T-helper 2 cell (primary cell): ENCODE measurements at regions not wholly inside any gene's neighbourhood (a gene's known extent, or its start where the extent isn't known, plus 50 kb on each side); places are given as distances from the start of the nearest gene placed in this dataset.

Source experiments
- DNase-seq, 5 experiments: peaks; one replicate each; pipeline versions ENCODE4 v3.0.0 to v3.0.0-alpha.2; 2012 to 2022

DNA sequence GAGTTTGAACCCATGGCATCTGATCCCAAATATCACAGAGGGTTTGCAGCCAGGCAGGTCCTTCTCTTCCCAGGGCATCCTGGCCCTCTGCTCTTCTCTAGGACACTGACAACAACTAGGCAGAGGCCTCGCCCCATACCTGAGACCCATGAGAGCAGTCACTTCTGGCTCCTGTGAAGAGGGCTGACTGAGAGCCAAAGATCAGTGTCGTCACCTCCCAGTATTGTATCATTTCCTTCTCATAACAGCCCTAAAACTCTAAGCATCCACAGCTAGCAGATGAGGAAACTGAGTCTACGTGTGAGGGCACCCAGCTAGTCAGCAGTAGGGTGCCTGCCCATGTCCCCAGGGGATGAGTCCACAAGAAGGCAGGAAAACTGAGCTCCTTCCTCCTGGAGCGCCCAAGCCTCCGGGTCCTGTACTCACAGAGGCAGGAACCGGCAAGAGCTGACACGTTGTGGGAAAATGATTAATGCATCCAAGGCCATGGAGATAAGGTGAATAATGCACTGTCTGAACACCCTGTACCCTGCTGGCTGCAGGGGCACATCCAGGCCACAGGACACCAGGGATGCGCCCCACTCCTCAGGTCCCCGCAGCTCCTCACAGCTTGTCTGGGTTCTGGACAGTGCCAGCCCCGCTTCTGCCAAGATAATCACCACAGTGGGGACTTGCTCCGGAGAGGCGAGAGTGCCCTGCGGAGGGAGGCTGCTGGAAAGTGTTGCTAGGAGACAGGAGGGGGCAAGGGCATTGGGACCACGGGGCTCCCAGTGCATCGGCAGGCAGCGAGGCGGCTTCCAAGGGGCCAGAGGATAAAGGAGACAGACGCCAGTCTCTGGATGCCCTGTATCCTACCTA, 340.0 kb downstream of the NPHP4 start:
- DNase-seq, result no peak

DNA sequence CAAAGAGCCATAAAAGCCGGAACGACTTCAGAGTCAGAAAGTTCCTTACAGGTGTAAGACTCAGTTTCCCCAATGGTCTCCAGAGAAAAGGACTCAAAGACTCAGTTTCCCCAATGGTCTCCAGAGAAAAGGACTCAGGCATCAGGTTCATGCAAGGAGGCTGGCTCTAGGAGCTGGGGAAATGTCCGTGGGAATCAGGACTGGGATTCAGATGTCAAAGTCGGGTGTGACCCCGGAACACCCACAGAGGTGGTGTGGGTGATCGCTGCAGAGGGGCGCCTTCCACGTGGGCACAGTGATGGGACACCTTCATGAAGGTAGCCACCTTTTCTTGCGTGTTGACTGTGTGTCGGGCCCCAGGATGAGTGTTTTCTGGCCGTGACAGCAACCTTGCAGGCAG, 340.8 kb downstream of the NPHP4 start:
- DNase-seq, result no peak

DNA sequence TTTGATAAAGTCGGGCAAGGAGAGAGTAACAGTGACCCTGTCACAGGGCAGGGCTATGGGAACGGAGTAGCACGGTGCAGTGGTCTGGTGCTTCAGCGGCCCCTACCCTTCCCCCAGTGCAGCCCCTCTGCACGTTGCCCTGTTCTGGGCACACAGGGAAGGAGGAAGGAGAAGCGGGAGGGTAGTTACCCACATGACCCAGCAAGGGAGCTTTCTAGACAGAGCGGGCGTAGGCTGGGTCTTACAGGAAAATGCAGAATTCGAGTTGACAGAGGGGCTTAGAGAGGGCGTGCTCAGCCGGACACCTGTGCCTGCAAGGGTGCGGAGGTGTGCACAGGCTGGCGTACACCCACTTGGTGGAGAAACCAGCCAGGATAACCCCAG, 341.2 kb downstream of the NPHP4 start:
- DNase-seq, result no peak

DNA sequence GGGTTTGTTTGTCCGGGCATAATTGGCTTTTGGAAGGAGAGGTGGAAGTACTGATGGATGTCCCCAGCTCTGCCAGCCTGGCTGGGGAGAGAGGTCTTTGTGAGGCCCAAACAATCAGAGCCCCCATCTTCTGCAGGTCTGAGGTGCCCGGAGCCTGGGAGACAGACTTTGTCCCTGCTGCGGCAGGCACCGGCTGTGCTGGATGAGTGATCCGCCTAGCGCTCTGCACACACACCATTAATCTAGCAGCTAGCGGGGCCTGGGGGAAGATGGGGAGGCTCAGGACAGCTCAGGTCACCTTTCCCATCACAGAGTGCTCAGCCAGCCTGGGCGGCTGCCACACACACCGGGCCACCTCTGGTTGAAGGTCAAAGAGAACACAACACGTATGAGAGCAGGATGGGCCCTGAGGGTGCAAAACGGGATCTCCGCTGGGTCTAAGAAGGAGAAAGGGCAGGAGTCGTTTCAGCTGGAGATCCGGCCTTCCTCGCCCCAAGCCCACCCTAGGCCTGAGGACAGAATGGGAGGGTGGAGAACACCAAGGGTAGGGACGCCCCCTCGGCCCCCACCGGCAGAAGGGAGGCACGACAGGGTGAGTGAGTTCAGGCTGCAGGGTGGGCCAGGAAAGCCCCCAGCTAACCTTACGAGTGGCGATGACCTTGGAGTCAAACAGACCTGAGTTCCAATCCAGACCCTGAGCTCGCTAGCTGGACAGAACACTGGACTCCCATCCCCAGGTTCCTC, 341.8 kb downstream of the NPHP4 start:
- no peak for DNase-seq

DNA sequence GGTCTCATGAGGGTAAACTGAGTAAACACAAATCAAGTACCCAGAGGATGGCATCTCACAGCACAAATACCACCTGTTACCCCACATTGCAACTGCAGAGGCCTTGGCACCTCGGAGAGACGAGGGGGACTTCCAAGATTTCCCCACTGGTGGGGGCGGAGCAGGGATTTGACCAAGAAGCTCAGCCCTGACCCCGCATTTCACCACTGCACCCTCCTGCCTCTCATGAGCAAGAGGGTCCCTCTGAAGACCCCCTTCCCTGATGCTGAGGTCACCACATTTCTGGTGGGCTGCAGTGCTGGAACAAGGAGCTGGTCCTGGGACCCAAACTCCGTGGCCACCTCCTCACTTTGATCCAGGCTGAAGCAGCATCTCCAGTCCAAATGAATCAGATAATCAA, 342.4 kb downstream of the NPHP4 start:
- DNase-seq, result no peak

DNA sequence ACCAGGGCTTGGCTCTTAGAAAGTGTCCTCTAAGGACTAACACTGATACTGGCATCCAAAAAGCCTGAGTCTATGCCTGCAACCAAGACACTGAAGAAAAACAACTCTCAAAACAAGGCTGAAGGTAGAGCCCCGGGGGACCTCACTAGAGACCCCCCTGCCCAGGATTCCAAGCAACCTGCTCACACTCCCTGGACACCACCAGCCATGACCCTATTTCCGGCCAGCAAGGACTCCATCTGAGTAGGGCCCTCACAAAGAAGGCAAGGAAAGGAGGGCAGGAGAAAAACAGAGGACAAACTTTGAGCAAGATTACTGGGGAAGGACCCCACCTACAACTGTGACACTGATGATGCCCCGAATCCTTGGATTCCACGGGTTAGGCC, 343.1 kb downstream of the NPHP4 start:
- DNase-seq, result no peak

DNA sequence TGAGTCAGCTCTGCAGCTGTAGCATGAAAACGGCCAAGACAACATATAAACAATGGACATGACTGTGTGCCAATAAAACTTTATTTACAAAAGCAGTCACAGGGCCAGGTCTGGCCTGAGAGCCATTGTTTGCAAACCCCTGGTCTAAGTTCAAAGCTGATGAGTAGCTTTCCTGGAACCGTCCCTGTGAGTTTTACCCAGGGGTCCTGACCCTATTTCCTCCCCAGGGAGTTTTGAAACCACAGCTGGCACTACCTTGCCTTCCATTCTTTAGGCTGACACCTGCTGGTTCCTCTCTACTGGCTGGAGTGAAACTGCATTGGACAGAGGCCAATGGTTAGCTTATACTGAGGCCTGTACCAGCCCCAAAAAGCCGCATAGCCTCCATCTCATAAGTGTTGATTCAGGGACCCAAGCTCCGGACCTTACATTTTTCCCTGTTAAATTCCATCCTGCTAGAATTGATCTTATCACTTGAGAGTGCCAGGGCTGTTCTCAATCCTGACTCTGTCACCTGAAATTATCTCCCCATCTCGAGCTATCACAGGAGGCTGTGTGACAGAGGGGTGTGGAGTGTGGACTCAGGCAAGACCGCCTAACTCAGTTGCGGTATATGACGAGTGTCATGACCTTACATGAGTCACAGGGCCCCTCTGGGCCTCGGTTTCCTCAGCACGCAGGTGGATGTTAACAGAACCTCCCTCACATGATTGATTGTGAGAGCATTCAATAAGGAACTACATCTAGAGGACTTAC, 343.6 kb downstream of the NPHP4 start:
- DNase-seq, result no peak

DNA sequence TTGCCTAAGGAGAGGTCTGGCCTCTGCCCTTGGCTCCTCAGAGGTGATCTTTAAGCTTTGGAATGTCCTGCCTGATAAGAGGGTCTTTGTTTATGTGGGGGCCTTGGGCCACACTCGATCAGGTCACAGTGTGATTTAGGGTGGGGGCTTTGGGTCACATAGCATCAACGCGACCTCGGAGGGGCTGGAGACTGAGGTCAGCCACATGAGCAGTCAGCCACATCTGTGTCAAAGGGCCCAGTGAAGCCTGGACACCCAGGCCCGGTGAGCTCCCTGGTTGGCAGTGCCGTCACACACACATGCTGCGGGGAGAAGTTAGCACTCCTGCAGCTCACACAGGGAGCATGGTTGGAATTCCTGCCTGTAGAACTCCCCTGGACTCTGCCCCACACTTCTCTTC, 345.0 kb downstream of the NPHP4 start:
- DNase-seq, result no peak

DNA sequence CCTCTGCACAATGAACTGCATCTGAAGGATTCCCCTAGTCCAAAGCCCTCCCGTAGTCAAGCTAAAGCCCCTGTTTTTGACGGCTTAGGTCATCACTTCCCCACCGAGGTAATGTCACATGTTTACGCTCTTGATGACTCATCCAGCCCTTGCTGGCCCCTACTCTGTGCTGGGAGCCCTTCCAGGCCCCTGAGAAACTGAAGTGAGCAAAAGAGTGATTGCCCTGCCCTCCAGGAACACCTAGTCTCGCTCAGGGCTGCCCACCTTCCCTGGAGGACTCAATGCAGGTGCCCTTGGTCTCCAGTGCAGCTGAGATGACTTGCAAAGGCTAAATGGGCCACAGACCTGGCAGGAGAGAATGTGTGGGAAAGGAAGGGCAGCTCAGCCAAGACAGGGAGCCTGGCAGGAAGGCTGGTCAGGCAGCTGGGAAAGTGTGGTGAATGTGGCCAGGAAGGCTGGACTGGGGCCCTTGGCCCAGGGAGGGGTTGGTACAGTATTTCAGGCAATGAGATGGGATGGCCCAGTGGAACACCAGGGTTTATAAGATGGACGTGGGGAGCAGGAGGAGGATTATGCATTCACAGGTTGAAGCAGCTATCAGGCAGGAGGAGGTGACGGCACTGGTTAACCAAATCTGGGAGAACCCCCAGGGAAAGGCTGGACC, 345.6 kb downstream of the NPHP4 start:
- no peak for DNase-seq

DNA sequence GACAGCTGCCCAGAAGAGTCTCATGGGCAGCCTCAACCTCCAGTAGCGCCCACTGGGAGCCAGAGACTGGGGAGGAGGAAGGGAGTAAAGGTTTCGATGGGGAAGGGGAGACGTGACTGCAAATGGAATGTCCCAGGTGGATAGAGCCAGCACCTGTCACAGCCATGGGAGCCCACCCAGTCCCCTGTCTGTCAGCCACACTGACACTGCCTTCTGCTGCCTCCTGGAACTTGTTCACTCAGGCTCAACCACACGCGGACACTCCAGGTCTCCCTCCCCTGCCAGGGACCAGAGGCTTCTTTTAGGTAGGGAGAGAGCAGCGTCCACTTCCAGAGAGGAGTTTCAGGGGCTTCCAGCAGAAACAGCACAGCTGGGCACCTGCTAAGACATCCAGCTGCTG, 346.3 kb downstream of the NPHP4 start:
- DNase-seq, result no peak

DNA sequence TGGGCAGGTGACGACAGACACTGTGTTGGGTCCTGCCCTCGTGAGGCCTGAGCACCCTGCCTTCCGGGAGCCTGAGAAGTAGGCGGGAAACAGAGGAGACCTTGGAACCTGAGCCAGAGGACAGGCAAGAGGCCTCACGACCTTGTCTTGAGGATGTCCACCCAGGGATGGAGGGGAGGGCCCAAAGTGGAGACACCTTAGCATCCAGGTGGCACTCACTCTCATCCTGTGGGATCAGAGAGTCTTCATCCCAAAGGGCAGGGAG, 347.2 kb downstream of the NPHP4 start:
- no peak for DNase-seq

DNA sequence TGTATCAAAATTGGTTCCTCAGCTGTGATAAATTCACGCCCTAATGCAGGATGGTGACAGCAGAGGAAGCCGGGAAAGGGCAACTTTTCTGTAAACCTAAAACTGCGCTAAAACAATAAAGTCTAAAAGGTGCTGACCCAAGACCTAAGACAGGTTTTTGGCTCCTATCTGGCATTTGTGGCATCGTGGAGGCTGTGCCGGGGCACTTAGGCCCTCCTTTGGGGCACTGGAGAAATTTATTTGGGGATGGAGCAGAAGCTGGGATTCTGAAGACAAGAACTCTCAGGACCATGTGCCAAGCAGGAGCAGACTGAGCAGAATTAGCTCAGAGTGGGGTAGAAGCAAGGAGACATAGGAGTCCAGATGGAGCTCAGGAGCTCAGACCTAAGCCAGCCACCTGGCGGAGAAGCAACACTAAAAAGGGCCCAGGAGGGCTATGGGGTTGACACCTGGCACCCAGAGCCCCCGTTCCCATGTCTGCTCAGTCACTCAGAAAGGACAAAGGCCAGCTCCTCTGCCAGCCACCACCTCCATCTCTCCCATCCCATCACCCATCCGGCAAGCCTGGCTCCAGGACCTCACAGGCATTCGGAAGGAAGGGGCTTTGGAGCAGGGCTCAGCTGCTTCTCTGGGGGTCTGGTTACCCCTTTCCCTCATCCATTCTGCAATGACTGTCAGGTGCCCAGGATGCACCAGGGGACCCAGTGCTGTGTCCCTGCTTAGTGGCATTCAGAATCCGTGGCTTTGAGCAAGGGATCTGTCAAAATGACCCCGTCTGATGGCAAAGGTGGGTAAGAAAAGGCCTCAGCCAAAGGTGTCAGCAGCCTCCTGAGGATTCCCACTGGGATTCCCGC, 347.7 kb downstream of the NPHP4 start:
- DNase-seq, result no peak

DNA sequence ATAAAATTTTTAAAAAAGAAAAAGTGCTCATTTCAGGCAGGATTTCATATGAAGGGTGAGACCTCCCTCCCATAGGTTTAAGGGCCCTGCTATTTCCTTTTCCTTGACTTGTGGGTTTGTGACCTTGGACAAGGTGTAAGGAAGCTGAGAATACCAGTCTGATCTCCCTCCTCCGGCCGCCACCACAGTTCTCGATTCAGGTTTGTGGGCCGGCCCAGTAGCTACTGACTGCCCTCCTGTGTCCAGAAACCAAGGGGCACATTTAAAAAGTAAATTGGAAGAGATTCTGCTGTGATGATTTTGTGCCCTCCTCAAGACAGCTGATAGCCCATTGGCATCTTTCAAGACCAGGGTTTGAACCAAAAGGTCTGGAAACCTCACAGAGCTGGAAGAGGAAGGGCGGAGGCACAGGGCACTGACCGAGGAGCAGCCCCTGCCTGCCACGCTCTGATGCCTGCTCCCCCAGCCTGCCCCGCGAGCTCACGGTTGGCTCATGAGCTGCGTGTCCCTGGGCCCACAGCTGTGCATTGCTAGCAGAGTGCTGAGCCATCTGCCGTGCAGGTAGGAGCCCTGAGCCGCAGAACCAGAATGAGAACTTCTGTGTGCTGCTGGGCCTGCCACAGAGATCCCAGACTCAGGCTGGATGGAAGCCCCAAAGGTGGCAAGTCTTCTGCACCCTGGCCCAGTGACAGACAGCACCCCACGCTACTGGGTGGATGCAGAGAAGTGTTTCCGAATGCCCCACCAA, 348.7 kb downstream of the NPHP4 start:
- no peak for DNase-seq

DNA sequence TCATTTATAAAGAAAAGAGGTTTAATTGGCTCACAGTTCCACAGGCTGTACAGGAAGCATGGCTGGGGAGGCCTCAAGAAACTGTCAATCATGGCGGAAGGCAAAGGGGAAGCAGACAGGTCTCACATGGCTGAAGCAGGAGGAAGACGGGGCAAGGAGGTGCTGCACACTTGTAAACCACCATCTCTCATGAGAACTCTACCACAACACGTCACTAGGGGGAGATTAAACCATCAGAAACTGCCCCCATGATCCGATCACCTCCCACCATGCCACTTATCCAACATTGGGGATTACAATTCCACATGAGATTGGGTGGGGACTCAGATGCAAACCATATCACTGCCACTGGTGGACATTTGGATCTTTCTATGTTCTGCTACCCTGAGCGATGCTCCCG, 351.4 kb downstream of the NPHP4 start:
- peak in 1 of 5 experiments; percentile 40 for DNase-seq

DNA sequence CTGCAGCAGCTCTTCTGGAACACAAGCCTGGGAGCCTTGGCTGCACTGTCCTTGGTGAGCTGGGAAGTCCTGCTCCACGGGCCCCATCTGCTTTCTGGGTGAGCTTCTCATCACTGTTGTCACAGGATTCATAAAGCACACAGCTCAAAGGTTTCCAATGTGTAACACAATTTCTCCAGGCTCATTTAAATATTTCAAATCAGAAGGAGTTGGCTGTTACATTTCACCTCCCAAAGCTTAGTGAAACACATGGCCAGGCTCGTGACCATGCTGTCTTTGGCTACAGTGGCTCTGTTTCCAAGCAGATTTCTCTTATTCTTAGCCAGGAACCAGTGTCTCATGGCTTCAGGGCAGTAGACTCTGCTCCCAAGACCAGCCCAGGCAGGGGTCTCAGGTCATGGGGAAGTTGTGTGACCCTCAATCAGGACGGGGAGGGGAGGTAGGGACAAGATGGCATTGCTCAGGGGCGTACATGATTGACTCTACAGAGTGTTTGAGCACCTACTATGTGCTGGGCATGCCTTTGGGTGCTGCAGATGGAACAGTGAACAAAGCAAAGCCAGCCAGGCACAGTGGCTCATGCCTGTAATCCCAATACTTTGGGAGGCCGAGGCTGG, 353.0 kb downstream of the NPHP4 start:
- DNase-seq, result no peak

DNA sequence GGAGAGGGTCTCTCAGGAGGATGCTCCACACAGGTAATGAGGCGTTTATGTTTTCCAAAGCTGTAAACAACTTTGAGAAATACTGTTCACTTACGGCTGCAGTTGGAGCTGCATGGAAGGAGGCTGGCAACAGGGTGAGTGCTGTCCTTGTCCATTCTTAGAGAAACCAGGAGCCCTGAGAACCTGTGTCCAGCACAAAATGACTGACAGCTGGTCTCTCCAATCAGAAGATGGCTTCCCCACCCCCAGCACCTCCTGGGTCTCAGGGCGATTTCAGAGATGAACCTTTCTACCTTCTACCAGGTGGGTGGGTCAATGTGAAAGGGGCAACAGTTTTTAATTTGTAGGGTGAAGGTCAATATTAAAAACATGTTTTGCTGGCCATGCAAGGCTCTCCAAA, 353.6 kb downstream of the NPHP4 start:
- no peak for DNase-seq

DNA sequence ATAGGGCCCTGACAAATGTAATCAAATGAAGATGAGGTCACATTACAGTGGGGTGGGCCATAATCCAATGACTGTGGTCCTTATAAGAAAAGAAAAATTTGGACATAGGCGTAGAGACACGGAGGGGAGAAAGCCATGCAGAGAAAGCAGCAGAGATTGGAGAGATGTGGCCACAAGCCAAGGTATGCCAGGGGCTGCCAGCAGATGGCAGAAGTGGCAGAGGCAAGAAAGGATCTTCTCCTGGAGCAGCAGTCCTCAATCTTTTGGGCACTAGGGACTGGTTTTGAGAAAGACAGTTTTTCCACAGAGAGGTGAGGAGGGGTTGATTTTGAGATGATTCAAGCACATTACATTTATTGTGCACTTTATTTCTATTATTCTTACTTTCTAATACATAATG, 355.1 kb downstream of the NPHP4 start:
- DNase-seq, result peak in 3 of 5 experiments; percentile 9 to 36 (median 27)

DNA sequence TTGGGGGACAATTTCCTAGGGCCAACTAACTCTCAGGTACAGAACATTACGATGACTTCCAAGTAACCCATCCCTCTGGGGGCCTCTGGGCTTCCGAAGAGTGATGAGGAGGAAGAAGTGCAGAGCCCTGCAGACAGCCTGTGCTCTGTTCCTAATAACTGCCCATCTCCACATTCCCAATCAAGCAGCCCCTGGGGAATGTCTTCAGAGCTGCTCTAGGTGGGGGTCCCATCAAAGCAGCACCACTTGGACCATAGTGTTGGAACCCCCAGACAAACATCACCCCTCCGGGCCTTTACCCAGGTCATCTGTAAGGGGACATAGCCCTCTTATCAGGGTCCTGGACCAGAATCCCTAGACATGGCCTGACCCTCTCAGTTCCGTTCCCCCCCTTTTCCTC, 357.3 kb downstream of the NPHP4 start:
- no peak for DNase-seq

DNA sequence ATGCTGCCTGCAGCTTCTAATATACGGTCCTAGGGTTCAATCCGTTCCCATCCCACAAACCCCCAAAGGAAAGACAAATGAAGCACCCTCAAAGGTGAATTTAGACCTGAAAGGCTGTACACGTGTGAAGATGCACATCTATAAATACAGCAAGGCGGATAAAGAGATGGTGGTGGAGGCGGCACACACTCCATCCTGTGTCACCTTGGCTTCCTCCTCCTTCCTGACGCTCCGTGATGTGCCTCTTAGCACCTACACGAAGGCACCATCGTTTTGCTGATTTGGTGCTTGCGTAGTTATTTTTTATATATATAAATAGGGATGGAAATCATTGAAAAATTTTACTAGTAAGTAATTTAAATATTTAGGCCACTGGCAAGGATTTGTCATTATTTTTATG, 359.4 kb downstream of the NPHP4 start:
- DNase-seq, result no peak

DNA sequence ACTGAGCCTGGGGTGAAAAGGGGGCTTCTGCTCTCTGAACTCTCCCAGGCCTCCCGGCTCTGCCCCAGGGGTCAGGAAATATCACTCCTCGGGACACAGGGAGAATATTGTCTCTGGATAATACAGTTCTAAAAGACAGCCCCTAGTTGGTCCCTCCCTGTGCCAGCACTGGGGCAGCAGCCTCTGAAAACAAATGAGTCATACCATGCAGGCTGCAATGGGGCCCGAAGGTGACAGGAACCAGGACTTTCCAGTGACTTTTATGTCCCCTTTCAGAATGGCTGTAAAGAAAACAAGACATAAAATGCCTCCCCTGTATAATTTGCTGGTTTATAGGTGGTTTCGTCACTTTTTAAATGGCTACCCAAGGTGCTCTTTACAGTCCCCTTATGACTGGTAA, 360.0 kb downstream of the NPHP4 start:
- DNase-seq, result peak in 1 of 5 experiments; percentile 38

DNA sequence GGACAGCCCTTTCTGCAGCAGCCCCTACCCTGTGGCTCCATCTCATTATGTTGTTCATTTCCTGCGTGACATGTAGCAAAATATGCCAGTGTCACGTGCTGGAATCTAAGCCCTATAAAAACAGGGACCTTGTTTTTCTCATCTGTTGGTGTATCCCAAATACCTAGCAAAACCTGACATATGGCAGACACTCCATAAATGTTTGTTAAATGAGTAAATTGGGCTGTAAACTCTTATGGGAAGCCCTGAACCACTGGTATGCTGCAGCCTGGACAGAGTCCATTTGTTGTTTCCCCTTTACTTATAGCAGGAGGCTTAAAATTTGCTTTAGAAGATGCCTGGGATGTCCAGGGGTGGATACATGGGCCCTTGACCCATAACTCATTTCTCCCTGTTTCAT, 363.8 kb downstream of the NPHP4 start:
- DNase-seq, result no peak
